ENCODE measurements at regions not wholly inside any gene's neighbourhood (a gene's known extent, or its start where the extent isn't known, plus 50 kb on each side); places are given as distances from the start of the nearest gene placed in this dataset.

DNA sequence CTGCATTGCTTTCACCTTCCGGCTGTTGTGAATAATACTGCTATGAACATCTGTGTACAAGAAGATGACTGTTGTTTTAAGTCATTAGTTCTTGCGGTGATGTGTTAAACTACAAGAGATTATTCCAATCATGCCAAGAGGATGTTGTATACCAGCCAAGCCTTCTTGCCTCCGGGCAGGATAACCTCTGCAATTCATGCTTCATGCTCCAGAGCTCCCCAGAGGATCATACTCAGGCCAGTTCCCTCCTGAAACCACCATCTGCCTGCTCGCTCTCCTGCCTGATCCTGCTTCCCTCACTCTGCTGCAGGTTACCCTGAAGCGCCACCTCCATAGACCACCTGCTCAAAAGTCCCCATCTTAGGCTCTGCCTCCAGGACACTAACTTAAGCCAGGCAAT lies 187.1 kb upstream of the PROK2 start:
- DNase-seq (no peak), ATAC-seq (ENCODE audit: low FRiP score in 2 of 2) (no peak)
- H3K36me3 ChIP-seq = no peaks in the 10 kb centered on the region
- no peaks in the 10 kb centered on the region for H3K4me1 ChIP-seq
- H3K27ac ChIP-seq = no peak overlapping the region
- H3K9me3 ChIP-seq = no peaks in the 10 kb centered on the region
- TF ChIP-seq EP300 (IDR thresholded peaks at IDR 0.05) = no peak
- TF ChIP-seq, protein P1, sequence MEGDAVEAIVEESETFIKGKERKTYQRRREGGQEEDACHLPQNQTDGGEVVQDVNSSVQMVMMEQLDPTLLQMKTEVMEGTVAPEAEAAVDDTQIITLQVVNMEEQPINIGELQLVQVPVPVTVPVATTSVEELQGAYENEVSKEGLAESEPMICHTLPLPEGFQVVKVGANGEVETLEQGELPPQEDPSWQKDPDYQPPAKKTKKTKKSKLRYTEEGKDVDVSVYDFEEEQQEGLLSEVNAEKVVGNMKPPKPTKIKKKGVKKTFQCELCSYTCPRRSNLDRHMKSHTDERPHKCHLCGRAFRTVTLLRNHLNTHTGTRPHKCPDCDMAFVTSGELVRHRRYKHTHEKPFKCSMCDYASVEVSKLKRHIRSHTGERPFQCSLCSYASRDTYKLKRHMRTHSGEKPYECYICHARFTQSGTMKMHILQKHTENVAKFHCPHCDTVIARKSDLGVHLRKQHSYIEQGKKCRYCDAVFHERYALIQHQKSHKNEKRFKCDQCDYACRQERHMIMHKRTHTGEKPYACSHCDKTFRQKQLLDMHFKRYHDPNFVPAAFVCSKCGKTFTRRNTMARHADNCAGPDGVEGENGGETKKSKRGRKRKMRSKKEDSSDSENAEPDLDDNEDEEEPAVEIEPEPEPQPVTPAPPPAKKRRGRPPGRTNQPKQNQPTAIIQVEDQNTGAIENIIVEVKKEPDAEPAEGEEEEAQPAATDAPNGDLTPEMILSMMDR (IDR thresholded peaks at IDR 0.05) = no peak
- no peak for TF ChIP-seq POLR2AphosphoS5 (IDR thresholded peaks at IDR 0.05)
- TF ChIP-seq POLR2A (IDR thresholded peaks at IDR 0.05) = no peak
- 88 to 93% methylated on average over 5 of the region's 5 CpGs for WGBS, 2 donors
- H3K27me3 ChIP-seq = no peaks in the 10 kb centered on the region
- H3K4me3 ChIP-seq = no peak overlapping the region

DNA sequence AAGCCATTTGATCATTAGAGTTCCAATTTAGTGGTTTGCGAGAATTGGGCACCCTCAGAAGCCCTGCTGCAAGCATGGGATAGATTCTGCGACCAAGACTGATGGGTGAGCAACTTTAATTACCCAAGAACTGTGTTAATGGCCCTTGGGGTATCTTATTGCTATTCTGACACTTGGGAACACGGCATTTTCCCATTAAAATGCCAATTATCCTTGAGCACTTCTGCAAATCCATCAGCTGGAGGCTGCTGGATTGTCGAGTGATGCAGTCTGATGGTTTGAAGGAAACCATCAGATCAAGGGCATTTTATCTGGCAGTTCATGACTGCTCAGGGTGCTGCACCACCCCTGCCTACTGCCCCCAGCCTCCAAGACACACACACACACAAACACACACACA lies 183.6 kb upstream of the PROK2 start:
- no peak for ATAC-seq (ENCODE audit: low FRiP score in 2 of 2)
- Histone ChIP-seq H3K36me3 (no peaks in the 10 kb centered on the region), H3K4me3 (no peak overlapping the region), H3K9me3 (no peaks in the 10 kb centered on the region), H3K4me1 (no peaks in the 10 kb centered on the region), H3K27ac (no peak overlapping the region), H3K27me3 (no peaks in the 10 kb centered on the region)
- TF ChIP-seq EP300 (IDR thresholded peaks at IDR 0.05) = no peak
- WGBS, 2 donors = 75 to 77% methylated on average over 4 of the region's 4 CpGs
- no peak for DNase-seq

DNA sequence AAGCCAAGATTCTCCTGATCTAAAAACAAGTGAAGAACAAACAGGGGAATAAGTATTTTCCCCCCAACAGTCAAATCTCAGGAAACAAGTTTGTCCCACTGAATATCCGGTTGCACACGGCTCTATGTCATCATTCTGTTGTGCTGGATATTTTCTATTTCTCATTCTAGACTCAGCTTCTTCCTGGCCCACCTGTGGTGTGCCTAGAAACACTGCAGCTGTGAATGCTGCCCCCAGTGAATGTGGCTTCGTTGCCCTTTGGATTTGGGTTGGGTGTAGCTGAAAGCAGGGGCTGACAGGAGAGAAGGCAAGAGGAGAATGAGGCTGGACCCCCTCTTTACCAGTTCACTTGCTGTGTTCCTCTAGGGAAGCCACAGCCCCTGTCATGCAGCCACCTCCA lies 181.2 kb upstream of the PROK2 start:
- TF ChIP-seq, protein P1 (IDR thresholded peaks at IDR 0.05) = no peak
- TF ChIP-seq POLR2AphosphoS5 (IDR thresholded peaks at IDR 0.05) (no peak), EP300 (IDR thresholded peaks at IDR 0.05) (no peak), POLR2A (IDR thresholded peaks at IDR 0.05) (no peak)
- ATAC-seq (ENCODE audit: low FRiP score in 2 of 2) (no peak), DNase-seq (no peak)

DNA sequence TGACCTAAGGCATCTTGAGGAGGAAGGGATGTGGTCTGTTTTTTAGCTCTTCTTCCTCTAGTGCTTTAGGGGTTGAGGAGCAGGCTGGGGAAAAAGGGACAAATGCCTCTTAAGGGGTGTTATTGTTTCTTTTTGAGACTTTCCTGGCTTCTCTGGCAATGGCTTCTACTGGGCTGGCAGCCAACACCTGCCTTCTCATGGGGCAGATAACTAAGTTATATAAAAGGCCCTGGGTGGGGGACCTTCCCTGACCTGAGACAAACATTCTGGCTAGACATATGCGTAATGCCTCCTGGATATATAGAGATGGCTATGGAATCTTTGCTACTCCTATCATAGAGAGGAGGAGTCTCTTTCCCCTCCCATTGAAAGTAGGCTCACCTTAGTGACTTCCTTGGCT lies 179.2 kb upstream of the PROK2 start:
- DNase-seq (no peak), ATAC-seq (ENCODE audit: low FRiP score in 2 of 2) (no peak)
- H3K27ac ChIP-seq = no peak overlapping the region
- H3K4me3 ChIP-seq = no peak overlapping the region
- WGBS, 2 donors = 92 to 100% methylated on average over 1 of the region's 1 CpG
- TF ChIP-seq, protein P1 (IDR thresholded peaks at IDR 0.05) = no peak
- TF ChIP-seq EP300 (IDR thresholded peaks at IDR 0.05) = no peak
- TF ChIP-seq POLR2A (IDR thresholded peaks at IDR 0.05) = no peak
- TF ChIP-seq POLR2AphosphoS5 (IDR thresholded peaks at IDR 0.05) = no peak
- no peaks in the 10 kb centered on the region for H3K9me3 ChIP-seq
- H3K36me3 ChIP-seq = no peaks in the 10 kb centered on the region
- H3K27me3 ChIP-seq = no peaks in the 10 kb centered on the region
- no peaks in the 10 kb centered on the region for H3K4me1 ChIP-seq

More for the DNA sequence above, 181.2 kb upstream of the PROK2 start:
- Histone ChIP-seq H3K9me3 (no peaks in the 10 kb centered on the region), H3K4me3 (no peak overlapping the region), H3K36me3 (no peaks in the 10 kb centered on the region), H3K27ac (no peak overlapping the region), H3K27me3 (no peaks in the 10 kb centered on the region), H3K4me1 (no peaks in the 10 kb centered on the region)
- WGBS, 2 donors = 74 to 75% methylated on average over 3 of the region's 3 CpGs

DNA sequence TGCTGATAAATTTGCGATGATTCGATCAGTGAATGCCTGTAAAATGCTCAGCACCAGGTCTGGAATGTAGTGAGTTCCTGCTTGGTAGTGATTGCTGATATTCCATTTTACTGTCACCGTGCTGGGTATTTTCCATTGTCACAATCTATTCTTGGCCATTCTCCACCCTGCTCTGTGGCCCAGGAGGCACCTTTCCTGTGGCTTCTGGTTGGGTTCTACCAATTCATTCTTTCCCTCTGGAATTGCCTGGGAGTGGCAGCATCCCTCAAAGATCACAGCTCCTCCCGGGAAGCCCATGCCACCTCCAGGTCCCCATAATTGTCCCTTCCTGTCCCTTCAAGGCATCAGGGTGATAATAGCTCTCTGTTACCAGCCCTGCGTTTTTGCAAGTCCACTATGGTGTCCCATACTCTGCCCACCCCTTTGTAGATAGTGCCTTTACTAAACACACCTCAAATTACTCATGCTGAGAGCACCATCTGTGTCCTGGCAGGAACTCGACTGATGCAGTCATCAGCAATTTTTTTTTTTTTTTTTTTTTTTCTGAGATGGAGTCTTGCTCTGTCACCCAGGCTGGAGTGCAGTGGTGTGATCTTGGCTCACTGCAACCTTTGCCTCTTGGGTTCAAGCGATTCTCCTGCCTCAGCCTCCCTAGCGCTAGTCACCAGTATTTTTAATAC lies 177.8 kb upstream of the PROK2 start:
- no peak for DNase-seq
- TF ChIP-seq POLR2AphosphoS5 (IDR thresholded peaks at IDR 0.05) (no peak), POLR2A (IDR thresholded peaks at IDR 0.05) (no peak)
- TF ChIP-seq, protein P1 (IDR thresholded peaks at IDR 0.05) = no peak
- Histone ChIP-seq H3K27ac (no peak overlapping the region), H3K27me3 (no peaks in the 10 kb centered on the region), H3K36me3 (no peaks in the 10 kb centered on the region), H3K4me3 (no peak overlapping the region), H3K4me1 (no peaks in the 10 kb centered on the region), H3K9me3 (no peaks in the 10 kb centered on the region)
- 80 to 82% methylated on average over 8 of the region's 8 CpGs for WGBS, 2 donors
- ATAC-seq (ENCODE audit: low FRiP score in 2 of 2) = no peak
